Sigmoid colon (tissue), 4 donors: ENCODE measurements at regions not wholly inside any gene's neighbourhood (a gene's known extent, or its start where the extent isn't known, plus 50 kb on each side); places are given as distances from the start of the nearest gene placed in this dataset.

Experiments used
- EP300 ChIP-seq, 4 donors: sonication (generic); formaldehyde crosslinking; IDR thresholded peaks; one replicate each; pipeline ENCODE4 v1.6.1; 2017; ENCODE audit warnings: antibody characterized with exemption in 4 of 4
- POLR2A ChIP-seq, 2 donors: fragments of 450-650 bp; IDR thresholded peaks; one replicate each; pipeline ENCODE4 v1.6.1; 2016; ENCODE audit warnings: antibody characterized with exemption in 2 of 2, mild to moderate bottlenecking in 2 of 2, moderate library complexity in 2 of 2
- POLR2AphosphoS5 ChIP-seq, 4 donors: sonication (generic); formaldehyde crosslinking; IDR thresholded peaks; one replicate each; pipeline ENCODE4 v1.6.1; 2017; ENCODE audit warnings: antibody characterized with exemption in 4 of 4
- TF ChIP-seq, protein P1 (sequence below), 4 experiments: fragments of 450-650 bp in 3 of 4; fragments of 200-600 bp in 1 of 4; IDR thresholded peaks; one replicate each; pipeline ENCODE4 v1.5.1; 2016 to 2019; ENCODE audit warnings: antibody characterized with exemption in 4 of 4, mild to moderate bottlenecking in 3 of 4, moderate library complexity in 2 of 4

GRCh38 chr13:73335210-73335609 is 276.4 kb downstream of the KLF5 start:
- TF ChIP-seq POLR2A (IDR thresholded peaks at IDR 0.05) (no peak), POLR2AphosphoS5 (IDR thresholded peaks at IDR 0.05) (no peak), EP300 (IDR thresholded peaks at IDR 0.05) (no peak)
- TF ChIP-seq, protein P1, sequence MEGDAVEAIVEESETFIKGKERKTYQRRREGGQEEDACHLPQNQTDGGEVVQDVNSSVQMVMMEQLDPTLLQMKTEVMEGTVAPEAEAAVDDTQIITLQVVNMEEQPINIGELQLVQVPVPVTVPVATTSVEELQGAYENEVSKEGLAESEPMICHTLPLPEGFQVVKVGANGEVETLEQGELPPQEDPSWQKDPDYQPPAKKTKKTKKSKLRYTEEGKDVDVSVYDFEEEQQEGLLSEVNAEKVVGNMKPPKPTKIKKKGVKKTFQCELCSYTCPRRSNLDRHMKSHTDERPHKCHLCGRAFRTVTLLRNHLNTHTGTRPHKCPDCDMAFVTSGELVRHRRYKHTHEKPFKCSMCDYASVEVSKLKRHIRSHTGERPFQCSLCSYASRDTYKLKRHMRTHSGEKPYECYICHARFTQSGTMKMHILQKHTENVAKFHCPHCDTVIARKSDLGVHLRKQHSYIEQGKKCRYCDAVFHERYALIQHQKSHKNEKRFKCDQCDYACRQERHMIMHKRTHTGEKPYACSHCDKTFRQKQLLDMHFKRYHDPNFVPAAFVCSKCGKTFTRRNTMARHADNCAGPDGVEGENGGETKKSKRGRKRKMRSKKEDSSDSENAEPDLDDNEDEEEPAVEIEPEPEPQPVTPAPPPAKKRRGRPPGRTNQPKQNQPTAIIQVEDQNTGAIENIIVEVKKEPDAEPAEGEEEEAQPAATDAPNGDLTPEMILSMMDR (IDR thresholded peaks at IDR 0.05) = no peak
